ENCODE measurements at regions not wholly inside any gene's neighbourhood (a gene's known extent, or its start where the extent isn't known, plus 50 kb on each side); places are given as distances from the start of the nearest gene placed in this dataset.

GRCh38 chr4:185931986-185932385 lies 120.0 kb upstream of the SORBS2 start:
- DNase-seq = no peak

GRCh38 chr4:185932491-185932890 lies 120.5 kb upstream of the SORBS2 start:
- DNase-seq = no peak

GRCh38 chr4:185933078-185933581 lies 121.1 kb upstream of the SORBS2 start:
- DNase-seq = no peak

GRCh38 chr4:185936650-185937376 lies 124.8 kb upstream of the SORBS2 start:
- no peak for DNase-seq

GRCh38 chr4:185938654-185939053 lies 126.7 kb upstream of the SORBS2 start:
- no peak for DNase-seq

- no peak for DNase-seq
Observed at GRCh38 chr4:185941461-185941860, 127.5 kb upstream of the TLR3 start.

GRCh38 chr4:185945252-185945651 lies 123.7 kb upstream of the TLR3 start:
- DNase-seq = no peak

GRCh38 chr4:185945906-185946305 lies 123.0 kb upstream of the TLR3 start:
- DNase-seq = no peak

GRCh38 chr4:185950891-185951290 lies 118.1 kb upstream of the TLR3 start:
- no peak for DNase-seq

- DNase-seq = no peak
Observed at GRCh38 chr4:185955151-185955770, 113.7 kb upstream of the TLR3 start.

- DNase-seq = no peak
Observed at GRCh38 chr4:185955826-185956543, 113.0 kb upstream of the TLR3 start.

- DNase-seq = no peak
Observed at GRCh38 chr4:185956544-185956940, 112.4 kb upstream of the TLR3 start.

GRCh38 chr4:185958094-185958747 lies 110.7 kb upstream of the TLR3 start:
- DNase-seq = no peak

- no peak for DNase-seq
Observed at GRCh38 chr4:185965426-185966384, 103.3 kb upstream of the TLR3 start.

- no peak for DNase-seq
Observed at GRCh38 chr4:185966549-185966948, 102.4 kb upstream of the TLR3 start.

GRCh38 chr4:185966997-185967775 lies 101.8 kb upstream of the TLR3 start:
- DNase-seq = no peak

GRCh38 chr4:185969657-185970056 lies 99.3 kb upstream of the TLR3 start:
- DNase-seq = no peak

- no peak for DNase-seq
Observed at GRCh38 chr4:185987961-185988627, 80.9 kb upstream of the TLR3 start.

GRCh38 chr4:185991770-185992169 lies 77.2 kb upstream of the TLR3 start:
- no peak for DNase-seq

- DNase-seq = no peak
Observed at GRCh38 chr4:185992585-185992984, 76.4 kb upstream of the TLR3 start.

Data from DMS 273 treated with DMSO at 0.1 percent for 48 hours (cell line).